Endothelial cell of hepatic sinusoid (primary cell): ENCODE measurements at regions not wholly inside any gene's neighbourhood (a gene's known extent, or its start where the extent isn't known, plus 50 kb on each side); places are given as distances from the start of the nearest gene placed in this dataset.

ENCODE experiments used
- in situ Hi-C: cut with HindIII; loops from 2 replicates; pipeline ENCODE4 v1.10.0; 2017; ENCODE audit warnings: low sequenced_read_pairs

DNA sequence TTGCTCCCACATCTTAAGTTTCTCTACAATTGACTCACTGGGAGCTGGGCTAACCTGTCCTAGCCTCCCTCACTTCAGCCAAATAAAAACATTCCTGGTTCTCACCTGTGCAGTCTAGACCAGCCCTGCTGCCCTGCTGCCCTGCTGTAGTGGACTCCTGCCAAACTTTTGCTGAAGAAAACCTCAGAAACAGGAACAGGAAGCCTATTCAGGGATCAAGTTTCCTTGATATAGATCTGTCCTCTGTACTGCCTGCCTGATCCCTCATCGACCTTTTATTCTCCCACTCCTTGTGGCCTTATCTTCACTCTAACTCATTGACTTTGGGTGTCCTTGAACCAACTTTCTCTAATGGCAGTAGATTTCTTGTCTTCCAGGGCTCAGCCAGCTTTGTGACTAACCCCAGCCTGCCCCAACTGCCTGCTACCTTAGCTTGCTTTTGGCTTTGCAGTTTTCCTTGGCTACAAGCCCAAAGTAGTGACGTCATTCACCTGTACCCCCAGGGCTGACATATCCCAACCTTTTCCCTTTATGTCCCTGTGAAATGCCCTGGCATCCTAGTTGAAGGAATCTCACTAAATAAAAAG lies 234.8 kb downstream of the DUSP6 start:
- in situ Hi-C loops, result no loop called here

DNA sequence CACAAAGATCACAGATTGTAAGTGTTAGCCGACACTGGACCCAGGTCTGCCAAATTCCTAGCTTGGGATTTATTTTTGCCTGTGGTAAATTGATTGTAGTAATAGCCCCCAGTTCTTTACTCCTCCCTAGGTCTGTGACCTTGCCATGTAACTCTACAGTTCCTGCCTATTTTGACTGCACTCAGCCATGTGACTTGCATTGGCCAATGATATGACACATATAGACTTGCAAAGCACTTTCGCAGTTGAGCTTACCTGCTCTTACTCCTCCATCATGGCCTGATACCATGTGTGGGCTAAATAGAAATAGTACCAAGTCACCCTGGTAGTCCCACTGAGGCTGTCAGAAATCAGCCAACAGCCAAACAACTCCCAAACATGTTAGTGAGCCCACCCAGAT lies 240.3 kb downstream of the DUSP6 start:
- in situ Hi-C loops, result no loop called here

DNA sequence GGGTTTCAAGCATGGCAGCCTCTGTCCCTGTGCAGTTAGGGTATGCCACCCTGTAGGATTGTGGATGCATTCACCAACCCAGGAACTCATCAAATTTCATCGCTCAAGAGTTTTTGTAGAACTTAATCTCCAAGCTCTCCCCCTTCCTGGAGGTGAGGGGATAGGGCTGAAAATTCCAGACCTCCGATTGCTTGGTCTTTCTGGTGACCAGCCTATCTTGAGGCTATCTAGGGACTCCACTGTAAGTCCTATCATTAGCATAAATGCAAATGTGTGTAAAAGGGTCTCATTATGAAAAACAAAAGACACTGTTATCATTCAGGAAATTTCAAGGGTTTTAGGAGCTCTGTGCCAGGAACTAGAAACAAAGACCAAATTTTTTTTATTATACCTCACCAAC lies 244.0 kb downstream of the DUSP6 start:
- in situ Hi-C loops, result no loop called here

DNA sequence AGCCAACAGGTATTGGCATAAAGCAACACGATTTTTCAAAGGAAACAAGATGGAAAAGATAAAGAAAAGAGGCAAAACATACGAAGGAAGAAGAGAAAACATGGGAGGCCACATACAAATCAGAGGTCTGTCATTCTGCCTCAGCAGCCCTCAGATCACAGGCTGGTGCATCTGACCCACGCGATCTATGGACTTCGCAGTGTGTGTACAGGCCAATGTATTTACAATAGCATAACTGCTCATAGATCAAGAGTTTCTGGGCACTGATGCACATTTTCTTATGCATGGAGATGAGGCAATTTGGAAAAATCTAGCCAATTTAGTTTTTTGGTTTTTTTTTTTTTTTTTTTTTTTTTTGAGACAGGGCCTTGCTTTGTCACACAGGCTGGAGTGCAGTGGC lies 245.4 kb downstream of the DUSP6 start:
- in situ Hi-C loops, result no loop called here

DNA sequence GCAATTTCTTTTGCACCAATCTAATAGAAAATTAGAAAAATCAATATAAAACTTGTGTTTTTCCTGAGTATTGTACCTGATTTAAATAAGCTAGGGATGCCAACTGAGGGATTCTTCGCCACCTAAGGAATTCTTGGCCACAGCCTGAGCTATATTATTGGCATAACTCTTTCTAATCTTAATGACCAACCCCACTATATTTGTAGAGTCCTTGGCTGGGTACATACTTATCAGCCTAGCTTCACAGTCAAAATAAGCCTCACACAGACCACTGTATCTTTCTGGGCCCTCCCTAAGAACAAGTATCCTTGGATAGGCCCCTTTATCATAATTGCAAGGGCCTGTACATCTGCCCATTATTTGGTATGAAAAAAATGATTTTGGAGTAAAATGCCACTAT lies 247.1 kb downstream of the DUSP6 start:
- in situ Hi-C loops, result no loop called here

DNA sequence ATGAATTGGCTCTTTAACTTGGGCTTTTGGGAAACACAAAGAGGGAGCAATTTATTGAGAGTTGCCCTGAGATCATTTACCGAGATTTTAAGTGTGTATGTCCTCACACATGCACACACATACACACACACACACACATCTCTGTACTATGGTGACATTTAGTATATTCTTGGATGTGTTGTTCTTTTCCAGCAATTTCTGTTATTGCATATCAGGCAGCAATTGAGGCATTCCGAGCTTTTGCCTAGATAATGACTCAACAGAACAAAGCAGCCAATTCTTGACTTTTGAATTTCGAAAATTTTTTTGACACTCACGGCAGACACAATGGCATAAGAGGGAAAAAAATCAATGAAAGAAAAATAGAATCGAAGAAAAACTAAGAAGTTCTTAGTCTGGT lies 248.5 kb downstream of the DUSP6 start:
- in situ Hi-C loops, result no loop called here

DNA sequence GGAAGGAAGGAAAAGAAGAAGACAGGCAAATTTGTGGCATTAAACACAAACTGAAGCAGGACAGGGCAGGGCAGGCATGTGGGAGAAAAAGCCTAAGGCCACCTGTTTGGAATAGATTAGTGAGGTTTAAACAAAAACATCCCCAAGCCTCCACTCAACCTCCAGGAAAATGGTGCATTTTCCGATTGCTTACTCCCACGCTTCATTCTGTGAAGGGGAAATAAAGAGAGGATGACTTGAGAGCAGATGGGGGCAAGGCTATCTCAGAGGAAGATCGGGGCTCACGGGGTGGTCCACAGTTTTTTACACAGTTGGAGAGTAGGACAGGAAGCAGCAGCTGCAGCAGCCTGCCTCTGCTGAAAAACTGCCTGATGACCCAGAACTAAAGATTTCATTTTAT lies 250.9 kb downstream of the DUSP6 start:
- in situ Hi-C loops, result no loop called here

DNA sequence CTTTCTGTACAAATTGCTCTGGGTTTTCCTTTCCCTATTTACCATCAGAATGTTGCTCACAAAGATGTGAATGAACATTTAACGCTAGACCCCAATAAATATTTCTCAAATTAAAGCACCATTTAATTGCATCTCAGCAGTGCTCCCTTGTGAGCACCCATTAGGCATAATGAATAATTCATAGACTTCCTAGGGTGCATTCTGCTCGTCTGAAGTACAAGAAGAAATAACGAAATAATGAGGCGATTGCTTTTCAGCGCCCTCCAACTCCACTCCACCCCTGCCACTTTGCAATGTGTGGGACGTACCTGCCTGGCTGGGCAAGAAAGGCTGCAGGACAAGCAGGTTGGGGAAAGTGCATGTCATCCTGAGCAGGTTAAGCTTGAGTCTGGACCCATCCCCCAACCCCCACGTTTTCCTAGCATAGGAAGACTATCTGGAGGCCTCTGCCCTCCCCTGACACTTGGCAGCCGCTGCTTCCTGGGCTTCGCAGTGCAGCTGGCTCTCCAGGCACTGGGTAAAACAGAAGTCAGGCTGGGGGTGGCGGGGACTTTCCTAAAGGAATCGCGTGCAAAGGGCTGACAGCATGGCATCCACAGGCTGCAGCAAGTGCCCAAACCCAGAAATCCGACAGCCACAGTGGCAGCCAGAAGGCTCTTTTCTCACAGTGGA lies 253.7 kb downstream of the DUSP6 start:
- in situ Hi-C loops, result no loop called here

DNA sequence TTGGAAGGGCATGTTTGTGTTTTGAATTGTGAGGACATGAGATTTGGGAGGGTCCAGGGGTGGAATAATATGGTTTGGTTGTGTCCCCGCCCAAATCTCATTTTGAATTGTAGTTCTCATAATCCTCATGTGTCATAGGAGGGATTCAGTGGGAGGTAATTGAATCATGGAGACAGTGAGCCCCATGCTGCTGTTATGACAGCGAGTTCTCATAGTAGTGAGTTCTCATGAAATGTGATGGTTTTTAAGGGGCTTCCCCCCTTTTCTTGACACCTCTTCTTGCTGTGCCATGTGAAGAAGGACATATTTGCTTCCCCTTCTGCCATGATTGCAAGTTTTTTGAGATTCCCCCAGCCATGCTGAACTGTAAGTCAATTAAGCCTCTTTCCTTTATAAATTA lies 260.0 kb downstream of the DUSP6 start:
- in situ Hi-C loops, result no loop called here

DNA sequence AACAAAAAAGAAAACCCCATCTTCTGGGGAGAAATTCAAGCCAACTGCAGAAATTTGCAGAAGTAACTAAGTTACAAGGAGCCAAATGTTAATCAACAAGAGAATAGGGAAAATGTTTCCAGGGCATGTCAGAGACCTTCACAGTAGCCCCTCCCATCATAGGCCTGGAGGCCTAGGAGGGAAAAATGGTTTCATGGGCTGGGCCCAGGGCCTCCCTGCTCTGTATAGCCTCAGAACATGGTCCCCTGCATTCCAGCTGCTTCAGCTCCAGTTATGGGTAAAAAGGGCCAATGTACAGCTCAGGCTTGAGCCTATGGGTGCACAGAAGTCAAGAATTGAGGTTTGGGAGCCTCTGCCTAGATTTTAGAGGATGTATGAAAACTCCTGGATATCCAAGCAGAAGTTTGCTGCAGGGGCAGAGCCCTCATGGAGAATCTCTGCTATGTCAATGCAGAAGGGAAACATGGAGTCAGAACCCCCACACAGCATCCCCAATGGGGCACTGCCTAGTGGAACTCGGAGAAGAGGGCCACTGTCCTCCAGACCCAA lies 260.9 kb downstream of the DUSP6 start:
- in situ Hi-C loops, result no loop called here

DNA sequence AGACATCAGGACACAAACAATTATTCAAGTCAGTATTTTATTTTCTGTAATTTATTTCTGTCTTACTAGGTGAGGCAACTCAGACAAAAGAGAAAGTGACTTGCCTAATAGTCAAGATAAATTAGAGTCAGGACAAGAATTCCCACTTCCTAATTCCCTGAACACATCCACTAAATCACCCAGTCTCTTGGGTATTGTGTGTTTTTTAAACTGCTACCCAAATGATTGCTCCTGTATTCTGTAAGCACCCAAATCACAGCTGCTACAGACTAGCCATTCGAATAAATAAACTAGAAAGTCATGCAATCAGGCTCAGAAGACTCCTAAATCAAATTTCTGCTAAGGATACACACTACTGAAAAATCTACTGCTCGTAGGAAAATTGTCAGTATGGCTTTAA lies 263.0 kb downstream of the DUSP6 start:
- in situ Hi-C loops, result no loop called here

DNA sequence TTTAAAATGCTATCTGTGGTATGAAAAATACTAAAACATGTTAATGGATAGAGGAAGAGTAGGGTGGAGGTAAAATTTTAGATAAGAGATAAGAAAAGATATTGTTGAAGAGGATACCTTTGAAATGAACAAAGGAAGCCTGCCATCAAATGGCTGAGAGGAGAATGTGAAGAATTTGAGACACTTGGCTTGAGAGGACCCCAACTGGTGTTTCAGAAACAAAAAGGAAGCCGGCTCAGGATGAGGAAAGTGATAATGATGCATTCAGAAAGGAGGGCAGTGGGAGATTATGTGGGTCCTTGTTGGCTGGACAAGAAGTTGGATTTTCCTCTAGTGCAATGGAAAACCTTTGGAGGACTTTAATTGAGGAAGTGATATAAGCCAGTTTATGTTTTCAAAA lies 264.4 kb downstream of the DUSP6 start:
- in situ Hi-C loops, result no loop called here

DNA sequence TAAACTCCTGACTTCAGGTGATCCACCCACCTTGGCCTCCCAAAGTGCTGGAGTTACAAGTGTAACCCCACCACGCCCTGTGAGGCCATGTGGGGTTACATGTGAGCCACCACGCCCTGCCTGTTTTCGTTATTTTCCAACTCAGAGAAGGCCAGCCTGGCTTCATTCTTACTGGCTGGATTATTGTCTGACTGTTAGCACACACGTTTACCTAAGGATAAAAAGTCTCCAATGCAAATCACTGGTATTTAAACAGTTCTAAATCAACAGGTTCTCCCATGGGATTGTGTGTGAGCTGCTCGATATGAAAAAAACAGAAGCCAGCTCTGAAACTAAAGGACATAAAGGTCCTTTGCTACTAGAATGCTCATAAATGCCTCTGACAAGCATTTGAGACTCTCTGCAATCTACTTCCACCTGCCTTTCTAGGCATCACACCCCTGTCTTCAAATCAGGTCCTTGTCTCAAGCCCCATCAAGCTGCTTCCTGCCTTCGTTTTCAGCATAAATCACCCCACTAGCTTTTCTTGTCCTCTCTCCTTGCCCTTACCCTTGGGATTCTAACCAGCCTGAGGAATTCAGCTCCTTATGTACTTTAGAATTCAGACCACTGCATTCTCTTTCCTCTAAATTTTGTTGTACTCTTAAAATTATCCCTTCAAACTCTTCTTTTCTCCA lies 265.0 kb downstream of the DUSP6 start:
- in situ Hi-C loops, result no loop called here

DNA sequence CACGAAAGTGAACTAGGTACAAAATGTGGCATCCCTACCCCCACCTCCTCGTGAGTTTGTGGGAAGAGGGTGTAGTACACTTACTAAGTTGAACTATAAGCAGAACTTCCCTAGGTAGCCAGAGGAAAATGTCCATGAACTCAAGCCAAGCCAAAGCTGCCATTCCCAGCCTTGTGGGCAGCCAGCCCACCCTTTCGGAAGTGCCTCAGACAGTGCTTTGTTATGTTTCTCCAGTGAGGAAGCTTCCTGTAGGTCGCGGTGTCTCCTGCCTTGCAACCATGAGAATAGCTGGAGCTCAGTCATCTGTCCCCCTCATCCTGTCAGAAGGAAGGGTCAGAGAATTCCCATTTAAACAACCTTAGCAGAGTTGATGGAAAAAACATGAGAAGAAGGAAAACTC lies 266.9 kb downstream of the DUSP6 start:
- in situ Hi-C loops, result no loop called here

DNA sequence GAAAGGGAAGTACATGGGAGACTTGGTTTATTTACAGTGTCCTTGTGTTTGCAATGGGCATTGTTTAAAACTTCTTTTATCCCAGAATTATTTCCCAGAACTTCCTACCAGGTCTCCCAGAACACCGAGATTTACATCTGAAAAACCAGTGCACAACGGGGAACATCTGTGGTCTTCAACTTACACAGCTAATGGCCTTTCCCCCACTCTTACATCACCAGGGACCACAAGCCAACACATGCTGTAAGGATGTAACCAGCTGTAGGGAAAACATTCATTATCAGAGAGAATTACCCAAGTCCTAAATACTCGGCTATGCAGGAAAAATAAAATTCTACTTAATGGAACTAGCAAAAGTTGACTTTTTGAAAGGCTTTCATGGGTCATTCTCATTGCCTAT lies 267.6 kb downstream of the DUSP6 start:
- in situ Hi-C loops, result no loop called here

DNA sequence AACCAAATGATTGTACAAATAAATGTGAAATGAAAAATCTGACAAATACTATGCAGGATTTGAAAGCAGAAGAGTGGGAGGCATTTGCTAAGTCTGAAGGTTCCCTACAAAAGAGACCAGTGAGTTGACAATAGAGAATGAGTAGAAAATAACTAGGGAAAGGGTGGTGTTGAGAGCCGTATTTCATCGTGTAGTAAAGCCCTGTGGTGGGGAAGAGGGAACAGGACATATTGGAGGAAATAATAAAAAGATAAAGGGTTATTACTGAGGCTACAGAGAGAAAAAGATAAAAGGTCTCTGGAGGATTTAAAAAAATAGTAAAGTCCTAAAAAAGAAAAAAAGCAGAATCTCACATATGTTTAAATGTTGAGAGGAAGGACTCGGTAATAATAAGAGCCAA lies 268.8 kb downstream of the DUSP6 start:
- in situ Hi-C loops, result no loop called here

DNA sequence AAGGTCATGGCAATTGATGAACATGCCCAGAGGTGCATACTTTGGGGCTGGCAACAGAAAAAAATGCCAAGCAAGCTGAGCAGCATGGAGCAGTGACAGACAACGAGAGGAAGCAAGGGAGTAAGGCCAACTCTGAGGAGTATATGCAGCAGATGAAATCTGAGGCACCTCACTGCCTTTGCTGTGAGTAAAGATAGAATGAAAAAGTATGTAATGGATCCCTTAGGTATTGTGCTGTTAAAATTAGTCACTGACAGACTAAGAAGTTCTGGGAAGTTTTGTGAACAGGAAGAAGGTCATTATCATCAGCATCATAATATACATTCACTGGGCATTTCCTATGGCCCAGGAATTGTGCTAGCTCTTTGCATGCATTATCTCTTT lies 269.9 kb downstream of the DUSP6 start:
- in situ Hi-C loops, result no loop called here

DNA sequence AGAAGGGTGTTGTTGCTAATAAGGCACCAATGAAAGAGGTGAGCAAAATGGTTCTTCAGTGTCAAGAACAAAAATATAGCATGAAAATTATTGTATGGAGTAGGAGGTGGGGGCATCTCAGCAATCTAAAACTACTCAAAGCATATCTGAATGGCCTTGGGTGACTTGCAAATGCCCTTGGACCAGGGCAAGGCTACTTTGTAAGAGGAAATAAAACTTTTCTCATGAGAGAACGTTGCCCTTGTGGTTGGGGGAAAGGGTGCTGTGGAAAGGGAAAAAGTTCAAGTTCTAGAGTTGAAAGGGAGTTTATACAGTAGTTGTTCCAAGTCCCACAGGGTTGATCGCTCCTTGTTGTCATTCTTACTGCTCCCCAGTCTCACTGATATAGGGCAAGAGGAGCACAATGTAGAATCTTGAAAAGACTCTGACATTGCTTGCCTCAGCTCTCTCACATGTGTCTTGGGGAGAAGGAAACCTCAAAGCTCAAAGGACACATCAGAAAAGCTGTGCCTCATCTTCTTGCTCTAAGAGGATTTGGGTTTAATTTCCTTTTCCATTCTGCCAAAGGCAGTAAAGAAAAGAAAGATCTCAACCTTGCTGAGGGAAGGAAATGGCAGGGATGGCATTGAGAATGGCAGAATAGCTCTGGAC lies 270.5 kb downstream of the DUSP6 start:
- in situ Hi-C loops, result no loop called here

DNA sequence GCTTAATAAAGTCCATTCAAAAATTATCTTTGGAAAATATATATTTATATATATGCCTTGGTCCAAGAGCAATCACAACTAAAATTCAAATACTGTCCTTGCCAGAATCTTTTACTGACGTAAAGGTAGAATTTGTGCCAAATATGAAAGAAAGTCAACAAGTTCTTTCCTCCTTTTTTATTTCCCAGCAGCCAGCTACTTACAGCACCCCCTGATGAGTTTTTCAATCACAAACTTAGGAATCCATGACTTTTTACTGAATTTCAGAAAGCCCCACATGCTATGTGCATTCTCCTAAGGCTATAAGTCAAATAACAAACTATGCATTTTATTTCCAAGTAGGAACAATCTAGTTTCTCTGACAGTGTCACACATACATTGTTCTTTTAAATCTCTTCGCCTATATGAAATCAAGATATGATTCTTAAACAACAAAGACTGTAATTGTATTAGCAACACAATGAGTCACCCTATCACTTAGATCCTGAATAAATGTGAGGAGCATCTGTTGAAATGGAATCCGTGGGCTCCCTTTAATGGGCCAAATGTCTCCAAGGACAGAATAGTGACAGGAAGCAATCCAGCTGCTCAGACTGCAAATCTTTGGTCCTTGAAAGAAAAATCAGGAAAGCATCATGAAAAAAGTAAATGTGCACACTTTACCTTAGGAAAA lies 271.4 kb downstream of the DUSP6 start:
- in situ Hi-C loops, result no loop called here

DNA sequence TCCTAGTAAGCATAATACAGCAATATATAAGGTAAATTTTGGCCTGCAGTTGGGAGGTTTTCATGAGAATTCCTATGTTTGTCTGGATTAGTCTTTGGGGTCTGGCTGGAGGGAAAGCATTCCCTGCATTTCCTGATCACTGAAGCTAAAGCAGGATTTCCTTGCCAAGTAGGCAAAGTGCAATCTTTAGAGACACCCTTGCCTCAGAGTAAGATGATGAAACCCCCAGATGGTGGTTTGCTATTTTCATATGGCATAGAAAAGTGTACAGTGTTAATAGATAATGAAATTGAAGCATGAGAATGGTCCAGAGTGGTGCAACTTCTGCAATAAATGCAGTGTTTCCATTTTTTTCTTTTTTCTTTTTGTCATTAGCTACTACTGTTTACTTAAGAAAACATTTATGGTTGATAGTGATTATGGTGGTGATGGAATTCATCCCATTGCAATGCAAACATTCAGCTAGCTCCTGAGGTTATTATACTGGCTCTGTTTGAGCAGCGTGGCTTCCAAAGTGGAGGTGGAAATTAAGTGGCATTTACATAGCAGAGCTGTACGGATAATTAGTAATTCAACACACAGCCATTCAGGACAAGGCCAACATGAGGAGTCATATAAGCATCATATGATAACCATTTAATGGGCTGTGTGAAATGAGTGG lies 276.3 kb downstream of the DUSP6 start:
- in situ Hi-C loops, result no loop called here

DNA sequence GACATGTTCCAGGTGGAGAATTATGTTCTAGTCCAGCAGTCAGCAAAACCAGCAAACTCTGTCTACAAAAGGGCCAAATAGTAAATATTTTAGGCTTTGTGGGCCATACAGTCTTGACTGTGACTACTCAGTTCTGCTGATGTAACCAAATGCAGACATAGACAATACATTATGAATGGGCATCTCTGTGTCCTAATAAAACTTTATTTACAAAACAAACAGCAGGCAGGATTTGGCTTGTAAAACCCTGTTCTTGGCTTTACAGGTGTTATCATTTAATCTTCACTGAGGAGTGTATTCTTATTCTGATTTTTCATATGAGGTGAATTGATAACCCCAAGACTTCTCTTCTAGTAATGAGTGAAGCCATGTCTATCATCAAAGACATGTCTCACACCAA lies 278.6 kb downstream of the DUSP6 start:
- in situ Hi-C loops, result no loop called here
